ENCODE measurements at regions not wholly inside any gene's neighbourhood (a gene's known extent, or its start where the extent isn't known, plus 50 kb on each side); places are given as distances from the start of the nearest gene placed in this dataset.

DNA sequence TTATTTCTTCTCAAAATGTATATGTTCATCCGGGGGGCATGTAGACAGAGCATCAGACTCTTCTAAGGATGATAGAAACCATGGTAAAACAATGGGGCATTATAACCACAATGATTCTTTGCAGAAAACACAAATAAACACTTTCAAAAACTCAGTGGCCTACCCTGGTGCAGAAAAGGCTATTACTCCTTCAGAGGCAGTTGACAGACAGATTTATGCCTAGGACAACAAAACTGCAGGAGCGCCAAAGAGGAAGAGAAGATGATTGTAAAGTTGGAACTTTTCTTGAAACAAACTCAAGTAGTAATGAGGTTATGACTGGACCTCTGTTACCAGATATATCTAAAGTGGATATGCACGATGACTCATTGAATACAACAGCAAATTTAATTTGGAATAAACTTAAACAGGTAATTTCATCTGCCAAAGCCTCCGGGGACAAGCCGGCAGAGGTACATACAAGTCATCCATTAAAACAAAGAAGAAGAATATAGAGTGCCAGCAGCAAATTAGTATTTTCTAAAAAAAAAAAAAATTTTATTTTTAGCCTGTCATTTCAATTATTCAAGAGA, 1068.4 kb upstream of the INTU start:
- TF ChIP-seq, protein P1, sequence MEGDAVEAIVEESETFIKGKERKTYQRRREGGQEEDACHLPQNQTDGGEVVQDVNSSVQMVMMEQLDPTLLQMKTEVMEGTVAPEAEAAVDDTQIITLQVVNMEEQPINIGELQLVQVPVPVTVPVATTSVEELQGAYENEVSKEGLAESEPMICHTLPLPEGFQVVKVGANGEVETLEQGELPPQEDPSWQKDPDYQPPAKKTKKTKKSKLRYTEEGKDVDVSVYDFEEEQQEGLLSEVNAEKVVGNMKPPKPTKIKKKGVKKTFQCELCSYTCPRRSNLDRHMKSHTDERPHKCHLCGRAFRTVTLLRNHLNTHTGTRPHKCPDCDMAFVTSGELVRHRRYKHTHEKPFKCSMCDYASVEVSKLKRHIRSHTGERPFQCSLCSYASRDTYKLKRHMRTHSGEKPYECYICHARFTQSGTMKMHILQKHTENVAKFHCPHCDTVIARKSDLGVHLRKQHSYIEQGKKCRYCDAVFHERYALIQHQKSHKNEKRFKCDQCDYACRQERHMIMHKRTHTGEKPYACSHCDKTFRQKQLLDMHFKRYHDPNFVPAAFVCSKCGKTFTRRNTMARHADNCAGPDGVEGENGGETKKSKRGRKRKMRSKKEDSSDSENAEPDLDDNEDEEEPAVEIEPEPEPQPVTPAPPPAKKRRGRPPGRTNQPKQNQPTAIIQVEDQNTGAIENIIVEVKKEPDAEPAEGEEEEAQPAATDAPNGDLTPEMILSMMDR (IDR thresholded peaks at IDR 0.05), result no peak
- TF ChIP-seq POLR2A (IDR thresholded peaks at IDR 0.05), result no peak
- TF ChIP-seq POLR2AphosphoS5 (IDR thresholded peaks at IDR 0.05), result no peak
